HG02588 (cell line): ENCODE measurements at regions not wholly inside any gene's neighbourhood (a gene's known extent, or its start where the extent isn't known, plus 50 kb on each side); places are given as distances from the start of the nearest gene placed in this dataset.

Experiments
- ATAC-seq: cut with Tn5 transposase; IDR thresholded peaks from one replicate; pipeline ENCODE4 v1.9.1; 2021; ENCODE audit warnings: mild to moderate bottlenecking, moderate library complexity; ENCODE audit not compliant: unreplicated experiment

GRCh38 chr6:113120582-113121285 is 736.4 kb upstream of the MARCKS start:
- ATAC-seq, result no peak

DNA sequence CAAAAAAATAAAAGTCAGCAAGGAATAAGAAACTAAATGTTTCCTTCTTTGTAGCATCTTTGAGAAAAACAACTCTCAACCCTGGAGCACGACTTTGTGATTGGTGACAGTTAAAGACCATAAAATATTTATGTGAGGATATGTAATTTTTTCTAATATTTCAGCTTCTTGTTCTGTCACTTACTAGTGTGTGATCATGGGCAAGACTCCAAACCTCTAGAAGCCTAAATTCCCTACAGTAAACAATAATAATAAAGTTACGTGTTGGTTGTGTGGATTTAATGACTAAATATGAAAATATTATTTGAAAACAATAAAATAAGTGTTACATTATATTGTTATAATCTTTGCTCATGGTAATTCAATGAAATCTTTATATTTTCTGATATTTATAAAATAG is 735.6 kb upstream of the MARCKS start:
- ATAC-seq, result no peak

GRCh38 chr6:113122060-113122459 is 735.1 kb upstream of the MARCKS start:
- ATAC-seq, result no peak

DNA sequence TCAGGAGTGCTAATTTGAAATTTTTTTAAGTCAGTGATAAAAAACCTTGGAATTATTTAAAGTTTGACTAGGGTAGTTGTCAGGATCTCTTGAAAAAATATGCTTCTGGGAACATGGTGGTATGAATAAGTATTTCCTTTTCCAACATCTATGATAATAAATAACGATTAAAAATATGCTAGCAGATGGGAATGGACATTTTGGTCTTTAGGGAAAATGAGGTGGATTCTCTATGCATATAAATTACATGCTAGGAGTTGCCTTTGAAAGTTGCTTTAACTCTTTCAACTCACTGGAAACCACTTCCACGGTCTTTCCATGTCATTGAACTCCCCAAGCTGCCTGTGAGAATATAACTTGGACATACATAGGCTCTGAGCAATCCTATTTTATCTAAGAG is 731.5 kb upstream of the MARCKS start:
- no peak for ATAC-seq

DNA sequence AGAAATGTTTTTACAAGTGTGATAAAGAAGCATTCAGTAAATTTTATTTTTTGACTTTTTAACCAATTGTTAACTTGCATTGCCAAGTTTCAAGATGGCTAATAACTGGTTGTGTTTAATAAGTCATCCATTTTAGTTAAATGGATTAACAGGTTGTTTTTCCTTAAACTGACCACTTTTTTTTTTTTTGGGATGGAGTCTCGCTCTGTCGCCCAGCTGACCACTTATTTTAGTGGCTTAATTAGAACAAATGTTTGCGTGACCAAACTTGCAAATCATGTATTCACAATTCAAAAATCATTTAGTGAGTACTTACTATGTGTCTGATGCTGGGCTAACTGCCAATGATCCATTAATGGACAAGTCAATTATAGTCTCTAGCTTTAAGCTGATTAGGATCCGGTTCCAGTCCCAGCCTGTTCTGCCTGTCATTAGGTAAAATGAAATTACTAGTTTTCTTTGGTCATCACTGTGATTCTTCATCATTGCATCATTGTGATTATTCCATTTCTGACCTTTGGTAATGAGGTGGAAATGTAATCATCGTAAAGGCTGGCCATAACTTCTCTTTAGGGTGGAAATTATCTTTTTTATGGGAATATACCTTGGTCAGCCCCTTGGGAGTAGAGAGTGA is 729.2 kb upstream of the MARCKS start:
- ATAC-seq, result no peak

- ATAC-seq, result no peak
Measured at GRCh38 chr6:113128661-113129060, 728.5 kb upstream of the MARCKS start.

DNA sequence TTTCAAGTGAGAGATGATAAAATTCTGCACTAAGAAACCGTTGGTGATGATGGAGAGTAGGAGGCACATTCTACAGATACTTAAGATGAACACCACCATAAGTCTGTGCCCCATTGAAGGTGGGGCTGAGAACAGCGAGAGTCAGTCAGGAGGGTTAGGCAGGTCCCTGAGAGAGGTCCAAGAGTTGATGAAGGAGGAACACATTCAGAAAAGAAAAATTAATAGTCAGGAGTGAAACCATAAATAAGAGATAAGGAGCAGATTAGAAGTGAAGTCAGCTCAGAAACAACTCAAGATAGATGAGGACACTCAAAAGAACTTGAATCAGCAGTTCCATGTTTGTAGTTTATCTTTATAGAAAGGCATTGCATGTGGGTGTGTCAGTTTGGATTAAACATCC is 727.2 kb upstream of the MARCKS start:
- ATAC-seq, result no peak

DNA sequence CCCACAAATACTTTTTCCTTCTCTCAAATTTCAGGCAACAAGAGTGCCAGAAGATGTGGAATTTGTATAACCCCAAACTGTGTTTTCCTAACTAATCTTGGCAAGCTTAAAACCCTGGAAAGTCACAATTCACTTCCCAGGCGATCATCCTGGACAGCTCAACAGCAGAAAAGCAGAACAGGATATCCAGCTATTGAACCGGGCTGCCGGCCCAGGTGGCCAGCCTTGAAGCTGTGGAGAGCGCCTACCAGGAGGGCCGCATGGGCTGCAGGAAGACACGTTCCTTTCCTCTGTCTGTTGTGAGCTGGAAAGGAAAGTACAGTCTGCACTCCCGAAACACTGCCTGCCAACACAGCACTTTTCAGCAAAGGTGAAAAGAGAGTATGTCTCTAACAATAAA is 719.7 kb upstream of the MARCKS start:
- ATAC-seq, result no peak

DNA sequence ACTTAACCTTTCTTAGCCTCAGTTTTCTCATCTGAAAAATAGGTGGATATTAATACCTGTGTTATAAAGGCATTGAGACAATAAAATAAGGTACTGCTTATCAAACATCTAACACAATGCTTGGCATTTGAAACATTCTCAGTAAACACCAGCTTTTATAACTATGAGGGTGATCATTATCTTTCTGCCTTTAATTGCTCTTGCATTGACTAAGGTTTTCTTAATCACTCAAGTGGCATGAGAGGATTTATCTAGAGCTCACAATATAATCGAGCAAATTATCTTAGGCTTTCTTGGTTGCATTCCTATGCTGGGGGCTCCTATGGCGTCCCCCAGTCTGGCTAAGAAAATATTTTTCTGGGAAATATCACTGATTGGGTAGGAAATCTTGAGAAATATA is 716.4 kb upstream of the MARCKS start:
- no peak for ATAC-seq

DNA sequence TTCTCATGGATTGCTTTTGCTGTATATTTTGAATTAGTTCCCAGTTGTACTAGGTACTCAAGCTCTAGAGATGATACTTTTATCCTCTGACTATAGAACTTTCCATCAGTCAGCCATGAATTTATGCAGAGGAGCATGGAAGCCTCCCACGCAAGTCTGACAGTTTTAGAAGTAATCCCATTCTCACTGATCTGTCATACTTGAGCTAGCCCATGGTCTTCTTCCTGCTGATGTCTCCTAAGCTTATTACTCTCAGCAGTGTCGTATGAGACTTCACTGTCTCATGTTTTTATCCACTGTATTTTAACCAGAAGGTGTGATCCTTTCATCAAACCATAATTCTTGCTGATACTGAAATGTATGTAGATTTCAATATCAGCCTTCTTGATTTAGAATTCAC is 715.2 kb upstream of the MARCKS start:
- ATAC-seq, result no peak

DNA sequence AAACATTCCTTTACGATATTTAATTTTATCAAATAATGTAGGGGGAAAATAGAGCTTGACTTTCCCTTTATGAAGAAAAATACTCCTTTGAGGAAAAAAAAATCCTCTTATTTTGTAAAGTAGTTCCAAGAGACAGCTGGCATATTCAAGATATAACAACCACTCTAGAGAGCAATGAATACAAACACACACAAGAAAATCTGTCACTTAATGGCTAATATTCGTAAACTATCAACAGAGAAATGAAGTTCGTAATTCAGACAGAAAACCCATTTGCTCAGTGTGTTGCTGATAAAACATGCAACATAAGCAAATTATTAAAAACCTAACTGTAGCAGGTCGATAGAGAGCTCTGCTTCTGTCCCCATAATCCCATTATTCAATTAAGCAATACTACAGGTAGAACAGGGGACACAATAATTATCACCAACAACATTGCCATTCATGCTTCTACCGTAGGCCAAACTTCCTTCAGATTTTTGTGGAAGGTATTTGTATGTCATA is 714.4 kb upstream of the MARCKS start:
- ATAC-seq, result no peak

- no peak for ATAC-seq
Measured at GRCh38 chr6:113143206-113143605, 713.9 kb upstream of the MARCKS start.

GRCh38 chr6:113144117-113144516 is 713.0 kb upstream of the MARCKS start:
- ATAC-seq, result no peak

- no peak for ATAC-seq
Measured at GRCh38 chr6:113146878-113147277, 710.3 kb upstream of the MARCKS start.

DNA sequence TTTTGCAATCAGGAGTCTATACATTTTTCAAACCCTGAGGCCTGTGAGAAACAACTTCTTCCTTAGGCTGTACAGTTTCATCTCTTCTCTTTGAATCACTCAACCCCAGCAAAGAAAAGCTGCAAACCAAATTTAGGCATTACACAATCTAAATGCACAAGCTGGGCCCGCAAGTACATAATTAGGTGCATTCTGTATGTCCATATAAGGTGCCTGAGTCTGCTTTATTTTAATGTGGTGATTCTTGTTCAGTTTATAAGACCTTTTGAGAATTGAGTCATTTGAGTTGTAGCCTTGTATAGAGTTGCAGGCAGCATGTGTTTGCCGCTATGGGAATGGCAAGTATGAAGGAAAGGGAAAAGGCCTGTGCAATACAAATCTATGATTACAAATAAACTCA is 709.6 kb upstream of the MARCKS start:
- ATAC-seq, result no peak

DNA sequence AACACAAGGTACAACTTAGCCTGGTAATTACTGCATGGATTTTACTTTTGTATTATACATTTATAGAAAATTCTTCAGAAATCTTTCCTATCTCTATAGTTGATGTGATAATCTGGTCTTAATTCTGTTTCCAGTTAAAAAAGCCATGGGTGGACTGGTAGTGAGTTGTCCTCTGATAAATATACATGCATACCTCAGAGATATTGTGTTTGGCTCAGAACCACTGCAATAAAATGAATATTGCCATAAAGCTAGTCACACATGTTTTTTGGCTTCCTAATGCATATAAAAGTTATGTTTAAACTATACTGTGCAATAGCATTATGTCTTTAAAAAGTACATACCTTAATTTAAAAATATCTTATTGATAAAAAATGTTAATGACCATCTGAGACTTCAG is 708.6 kb upstream of the MARCKS start:
- no peak for ATAC-seq

DNA sequence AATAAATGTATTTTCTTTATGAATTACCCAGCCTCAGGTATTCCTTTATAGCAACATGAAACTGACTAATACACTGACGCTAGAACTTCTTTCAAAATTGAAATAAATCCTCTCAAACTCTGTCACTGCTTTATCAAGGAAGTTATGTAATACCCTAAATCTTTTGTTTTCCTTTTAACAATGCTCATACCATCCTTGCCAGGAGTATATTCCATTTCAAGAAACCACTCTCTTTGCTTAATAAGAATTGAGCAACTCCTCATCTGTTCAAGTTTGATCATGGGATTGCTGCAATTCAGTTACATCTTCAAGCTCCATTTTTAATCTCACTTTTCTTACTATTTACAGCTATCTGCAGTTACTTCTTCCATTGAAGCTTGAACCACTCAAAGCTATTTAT is 707.6 kb upstream of the MARCKS start:
- no peak for ATAC-seq

- ATAC-seq, result no peak
Measured at GRCh38 chr6:113160306-113161017, 696.7 kb upstream of the MARCKS start.

DNA sequence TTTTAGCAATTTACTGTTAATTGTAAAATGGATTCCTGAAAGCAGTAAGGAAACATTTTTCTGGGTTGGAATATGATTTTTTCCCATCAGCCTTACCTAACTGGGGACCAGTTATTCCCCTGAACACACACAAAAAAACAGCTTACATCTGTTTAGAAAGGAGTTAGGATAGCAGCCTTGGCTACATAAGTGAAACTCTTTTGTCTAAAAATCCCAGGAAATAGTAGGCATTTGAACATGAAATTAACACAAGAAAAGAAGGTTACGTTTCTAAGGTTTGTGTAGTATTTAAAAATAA is 696.2 kb upstream of the MARCKS start:
- no peak for ATAC-seq

DNA sequence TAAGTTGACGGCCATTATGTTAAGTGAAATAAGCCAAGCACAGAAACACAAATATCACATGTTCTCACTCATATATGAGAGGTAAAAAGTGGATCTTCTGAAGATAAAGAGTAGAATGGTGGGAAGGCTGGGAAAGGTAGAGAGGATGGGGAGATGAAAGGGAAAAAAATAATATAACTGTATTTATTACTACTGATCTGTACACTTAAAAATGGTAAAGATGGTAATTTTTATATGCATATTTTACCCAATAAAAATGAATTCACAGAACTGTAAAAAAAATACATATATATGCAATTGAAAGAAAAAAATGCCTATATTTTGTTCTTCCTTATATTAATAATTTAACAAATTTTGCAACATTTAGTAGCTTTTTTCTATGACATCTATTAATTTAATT is 694.4 kb upstream of the MARCKS start:
- ATAC-seq, result no peak

- ATAC-seq, result no peak
Measured at GRCh38 chr6:113168057-113168456, 689.1 kb upstream of the MARCKS start.

GRCh38 chr6:113169484-113169883 is 687.7 kb upstream of the MARCKS start:
- ATAC-seq, result no peak
